GM10248 (cell line): ENCODE measurements at regions not wholly inside any gene's neighbourhood (a gene's known extent, or its start where the extent isn't known, plus 50 kb on each side); places are given as distances from the start of the nearest gene placed in this dataset.
"Not testable (repeated sequence)": the region's sequence is repeated elsewhere in the genome, so short reads cannot be mapped to it uniquely, and the experiment has no call there.

Source experiments
- CTCF ChIA-PET: fragments of 300-600 bp; sonication (Branson Sonifier 250); formaldehyde crosslinking; extraction: SDS; loops from one replicate; lab custom pipeline; 2021; ENCODE audit warnings: antibody characterized with exemption; lab: Yijun Ruan, JAX
- POLR2A ChIA-PET: fragments of 350-650 bp; sonication (Branson Sonifier 250); formaldehyde crosslinking; extraction: SDS; loops from one replicate; lab custom pipeline; 2020; ENCODE audit warnings: antibody characterized with exemption; lab: Yijun Ruan, JAX
- DNase-seq: peaks from one replicate; pipeline ENCODE4 v3.0.0; 2012; ENCODE audit errors: extremely low spot score
- CTCF ChIP-seq: IDR thresholded peaks from 2 replicates; pipeline ENCODE4 v1.5.1; 2012; ENCODE audit warnings: mild to moderate bottlenecking, low read depth; ENCODE audit errors: extremely low read depth, missing control alignments, control extremely low read depth

- DNase-seq = no peak
- CTCF ChIA-PET = no interaction called here
- POLR2A ChIA-PET = no interaction called here
- no peak for TF ChIP-seq CTCF
Observed at GRCh38 chr9:7640231-7640630, 159.3 kb downstream of the DMAC1 start.

GRCh38 chr9:7639471-7639870 is 160.1 kb downstream of the DMAC1 start:
- ChIA-PET POLR2A (no interaction called here), CTCF (interaction anchor here (1.9 kb wide), 1 partner anchor 13 kb away, joined by 4 read pairs; no protein-coding TSS in a partner anchor)
- no peak for DNase-seq
- TF ChIP-seq CTCF = no peak

- no peak for TF ChIP-seq CTCF
- CTCF ChIA-PET = interaction anchor here (1.1 to 1.7 kb wide), 2 partner anchors 10 to 16 kb away, joined by 3 read pairs; no protein-coding TSS in a partner anchor
- DNase-seq = no peak
- POLR2A ChIA-PET = no interaction called here
Observed at GRCh38 chr9:7636838-7637467, 162.6 kb downstream of the DMAC1 start.

GRCh38 chr9:7636309-7636708 is 163.3 kb downstream of the DMAC1 start:
- TF ChIP-seq CTCF = no peak
- CTCF ChIA-PET = interaction anchor here (1.7 kb wide), 1 partner anchor 10 kb away, joined by 3 read pairs; no protein-coding TSS in a partner anchor
- no peak for DNase-seq
- POLR2A ChIA-PET = no interaction called here

- DNase-seq, POLR2A ChIA-PET: not testable (repeated sequence)
- CTCF ChIA-PET = interaction anchor here (0.6 to 1.0 kb wide), 2 partner anchors 10 to 14 kb away, joined by 3 to 4 read pairs; no protein-coding TSS in a partner anchor
Observed at GRCh38 chr9:7626571-7627029, 173.0 kb downstream of the DMAC1 start.

- POLR2A ChIA-PET = no interaction called here
- no peak for TF ChIP-seq CTCF
- CTCF ChIA-PET = interaction anchor here (1.0 to 1.6 kb wide), 2 partner anchors 12 to 53 kb away, joined by 3 to 5 read pairs; no protein-coding TSS in a partner anchor
- DNase-seq = no peak
Observed at GRCh38 chr9:7622481-7622880, 177.1 kb downstream of the DMAC1 start.

GRCh38 chr9:7615344-7615743 is 184.2 kb downstream of the DMAC1 start:
- no peak for TF ChIP-seq CTCF
- ChIA-PET CTCF (no interaction called here), POLR2A (no interaction called here)
- no peak for DNase-seq
